ENCODE measurements at regions not wholly inside any gene's neighbourhood (a gene's known extent, or its start where the extent isn't known, plus 50 kb on each side); places are given as distances from the start of the nearest gene placed in this dataset.
"Not testable (repeated sequence)": the region's sequence is repeated elsewhere in the genome, so short reads cannot be mapped to it uniquely, and the experiment has no call there.

DNA sequence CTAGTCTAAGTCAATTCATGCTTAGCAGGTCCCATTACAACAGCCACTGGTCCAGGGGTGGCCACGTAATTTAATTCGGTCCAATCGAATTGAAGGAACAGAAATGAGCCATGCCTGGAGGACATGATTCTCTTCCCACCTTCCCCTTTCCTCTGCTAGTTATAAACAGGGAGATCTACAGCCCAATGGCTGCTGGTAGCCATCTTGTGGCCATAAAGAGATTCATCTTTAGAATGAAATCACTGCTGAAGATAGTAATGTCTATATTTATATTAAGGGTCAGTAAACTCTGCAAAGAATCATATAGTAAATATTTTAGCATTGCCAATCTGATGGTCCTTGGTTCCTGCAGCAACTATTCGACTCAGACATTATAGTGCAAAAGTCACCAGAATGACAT, 530.6 kb downstream of the TTLL7 start:
- TF ChIP-seq POLR2AphosphoS5 (IDR thresholded peaks at IDR 0.05; ENCODE audit: borderline replicate concordance, low read depth, low read length); EZH2 (IDR thresholded peaks at IDR 0.05); FOXP2 (optimal IDR thresholded peaks at IDR 0.05; ENCODE audit: control extremely low read depth, extremely low read length, insufficient read depth): not testable (repeated sequence)

Measured in SK-N-MC (cell line).